ENCODE measurements at regions not wholly inside any gene's neighbourhood (a gene's known extent, or its start where the extent isn't known, plus 50 kb on each side); places are given as distances from the start of the nearest gene placed in this dataset.

GRCh38 chr13:107927557-107927956, 287.8 kb downstream of the LIG4 start:
- H2AFZ ChIP-seq (ENCODE audit: low read depth, low read length, poor library complexity, severe bottlenecking): no peak overlapping the region
- H3K79me2 ChIP-seq (ENCODE audit: insufficient read depth, low read length): no peaks in the 10 kb centered on the region
- ChIA-PET RAD21 (ENCODE audit: low non-redundant PET in 1 of 2, low total read pairs in 2 of 2, uncharacterized antibody in 2 of 2, unreplicated experiment in 2 of 2) (no interaction called here), CTCF (no interaction called here), POLR2A (no interaction called here)
- H3K9ac ChIP-seq (ENCODE audit: low read length): no peak overlapping the region
- no peak for ATAC-seq
- no peak for DNase-seq (ENCODE audit: low read depth, low spot score)
- no TSS peak for BruUV-seq (replicated peaks)
- no peaks in the 10 kb centered on the region for H3K36me3 ChIP-seq (ENCODE audit: control insufficient read depth in 1 of 2, insufficient read depth in 2 of 2, low read length in 2 of 2)
- peaks cover 11 to 19% of the 10 kb centered on the region in 2 experiments; a peak in 2 of 4 replicates for H3K9me3 ChIP-seq (ENCODE audit: control insufficient read depth in 1 of 2, insufficient read depth in 1 of 2, low read depth in 1 of 2, low read length in 2 of 2)
- TF ChIP-seq CBX3 (IDR thresholded peaks at IDR 0.05; ENCODE audit: low read depth) (no peak), EGR1 (IDR thresholded peaks at IDR 0.05; ENCODE audit: low read depth) (no peak), ZFX (IDR thresholded peaks at IDR 0.05) (no peak), YY1 (IDR thresholded peaks at IDR 0.05; ENCODE audit: extremely low read depth, insufficient replicate concordance, low read depth, low read length) (no peak), ZNF274 (IDR thresholded peaks at IDR 0.05; ENCODE audit: low read depth, low read length) (no peak), RAD21 (IDR thresholded peaks at IDR 0.05; ENCODE audit: low read depth) (no peak), TCF7L2 (IDR thresholded peaks at IDR 0.05; ENCODE audit: borderline replicate concordance, extremely low read depth, insufficient read depth, insufficient read length) (no peak), CTCF (IDR thresholded peaks at IDR 0.05 in 2 of 3, conservative IDR thresholded peaks at IDR 0.05 in 1 of 3; ENCODE audit: borderline replicate concordance in 1 of 3, insufficient read depth in 1 of 3, low read depth in 2 of 3, low read length in 2 of 3) (no peak), EZH2phosphoT487 (IDR thresholded peaks at IDR 0.05; ENCODE audit: borderline replicate concordance) (no peak), EZH2 (IDR thresholded peaks at IDR 0.05) (no peak), JUND (IDR thresholded peaks at IDR 0.05) (no peak), REST (IDR thresholded peaks at IDR 0.05; ENCODE audit: low read depth) (no peak), SP1 (IDR thresholded peaks at IDR 0.05; ENCODE audit: low read depth) (no peak)
- TF ChIP-seq, protein P1, sequence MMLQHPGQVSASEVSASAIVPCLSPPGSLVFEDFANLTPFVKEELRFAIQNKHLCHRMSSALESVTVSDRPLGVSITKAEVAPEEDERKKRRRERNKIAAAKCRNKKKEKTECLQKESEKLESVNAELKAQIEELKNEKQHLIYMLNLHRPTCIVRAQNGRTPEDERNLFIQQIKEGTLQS (IDR thresholded peaks at IDR 0.05): no peak
- TF ChIP-seq, protein P2, sequence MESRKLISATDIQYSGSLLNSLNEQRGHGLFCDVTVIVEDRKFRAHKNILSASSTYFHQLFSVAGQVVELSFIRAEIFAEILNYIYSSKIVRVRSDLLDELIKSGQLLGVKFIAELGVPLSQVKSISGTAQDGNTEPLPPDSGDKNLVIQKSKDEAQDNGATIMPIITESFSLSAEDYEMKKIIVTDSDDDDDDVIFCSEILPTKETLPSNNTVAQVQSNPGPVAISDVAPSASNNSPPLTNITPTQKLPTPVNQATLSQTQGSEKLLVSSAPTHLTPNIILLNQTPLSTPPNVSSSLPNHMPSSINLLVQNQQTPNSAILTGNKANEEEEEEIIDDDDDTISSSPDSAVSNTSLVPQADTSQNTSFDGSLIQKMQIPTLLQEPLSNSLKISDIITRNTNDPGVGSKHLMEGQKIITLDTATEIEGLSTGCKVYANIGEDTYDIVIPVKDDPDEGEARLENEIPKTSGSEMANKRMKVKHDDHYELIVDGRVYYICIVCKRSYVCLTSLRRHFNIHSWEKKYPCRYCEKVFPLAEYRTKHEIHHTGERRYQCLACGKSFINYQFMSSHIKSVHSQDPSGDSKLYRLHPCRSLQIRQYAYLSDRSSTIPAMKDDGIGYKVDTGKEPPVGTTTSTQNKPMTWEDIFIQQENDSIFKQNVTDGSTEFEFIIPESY (IDR thresholded peaks at IDR 0.05; ENCODE audit: extremely low read depth, insufficient replicate concordance, low read length): no peak
- H3K4me2 ChIP-seq (ENCODE audit: low read length): no peak overlapping the region
- H3K27ac ChIP-seq (ENCODE audit: low read depth, low read length): no peak overlapping the region
- H3K4me3 ChIP-seq (replicated peaks in 1 of 2; ENCODE audit: low read depth in 1 of 2, low read length in 2 of 2): no peak overlapping the region
- intact Hi-C loops (cut with micrococcal nuclease): no loop called here
- no peaks in the 10 kb centered on the region for H3K27me3 ChIP-seq (ENCODE audit: insufficient read depth, low read length)
- no peaks in the 10 kb centered on the region for H3K4me1 ChIP-seq (ENCODE audit: control insufficient read depth in 1 of 2, insufficient read depth in 2 of 2, low read length in 2 of 2)
- H3K9me2 ChIP-seq (ENCODE audit: insufficient read depth): no peaks in the 10 kb centered on the region
- H4K20me1 ChIP-seq (ENCODE audit: insufficient read depth): no peaks in the 10 kb centered on the region
